ENCODE measurements at regions not wholly inside any gene's neighbourhood (a gene's known extent, or its start where the extent isn't known, plus 50 kb on each side); places are given as distances from the start of the nearest gene placed in this dataset.

GRCh38 chr3:40979962-40980361 lies 219.3 kb upstream of the CTNNB1 start:
- no peaks in the 10 kb centered on the region for H3K4me1 ChIP-seq (ENCODE audit: control insufficient read depth in 1 of 2, insufficient read depth in 2 of 2, low read length in 2 of 2)
- H3K79me2 ChIP-seq (ENCODE audit: insufficient read depth, low read length) = no peaks in the 10 kb centered on the region
- WGBS (ENCODE audit: insufficient coverage) = no CpG with 5 or more reads among the region's 3 CpGs
- no peak overlapping the region for H3K9ac ChIP-seq (ENCODE audit: insufficient read depth, low read length, poor library complexity, severe bottlenecking)
- no peak for TF ChIP-seq CTCF (IDR thresholded peaks at IDR 0.05)
- no peaks in the 10 kb centered on the region for H3K27me3 ChIP-seq (ENCODE audit: control insufficient read depth in 2 of 2, insufficient read depth in 2 of 2, low read length in 2 of 2)
- H3K36me3 ChIP-seq (replicated peaks in 1 of 2; ENCODE audit: control insufficient read depth in 1 of 2, insufficient read depth in 2 of 2, low read length in 2 of 2) = no peaks in the 10 kb centered on the region
- no peaks in the 10 kb centered on the region for H3K36me3 Mint-ChIP-seq
- H3K27ac Mint-ChIP-seq = peak overlapping the region in 2 of 7 donors; percentile 9 to 15
- DNase-seq = no peak
- no peak overlapping the region for H3K27ac ChIP-seq (ENCODE audit: low read depth in 1 of 2, low read length in 2 of 2)
- no peaks in the 10 kb centered on the region for H4K20me1 ChIP-seq (ENCODE audit: insufficient read depth, low read length)
- H3K27me3 Mint-ChIP-seq (ENCODE audit: low read depth in 3 of 3) = peaks cover 0 to 4% (median 3%) of the 10 kb centered on the region in 3 donors
- H3K4me3 Mint-ChIP-seq = no peak overlapping the region
- no peaks in the 10 kb centered on the region for H3K4me1 Mint-ChIP-seq
- H3K9me3 ChIP-seq (replicated peaks in 1 of 2; ENCODE audit: control insufficient read depth in 1 of 2, insufficient read depth in 1 of 2, low read length in 2 of 2) = no peaks in the 10 kb centered on the region
- no peak overlapping the region for H3K4me3 ChIP-seq (replicated peaks in 1 of 3; ENCODE audit: low read depth in 2 of 3, low read length in 3 of 3)
- H3K4me2 ChIP-seq (replicated peaks; ENCODE audit: extremely low read depth, low read length, poor library complexity, severe bottlenecking) = no peak overlapping the region
- H3K9me3 Mint-ChIP-seq = peaks cover 0 to 2% (median 0%) of the 10 kb centered on the region in 7 donors
- intact Hi-C loops (cut with micrococcal nuclease) = loop anchor here in 1 of 2 donors (10.0 kb wide), 1 partner anchor 225 kb away; no protein-coding TSS in a partner anchor
- H2AFZ ChIP-seq (ENCODE audit: insufficient read depth, low read depth, low read length, poor library complexity, severe bottlenecking) = no peak overlapping the region

- Histone ChIP-seq H3K27ac (ENCODE audit: low read depth in 1 of 2, low read length in 2 of 2) (no peak overlapping the region), H3K79me2 (ENCODE audit: insufficient read depth, low read length) (no peaks in the 10 kb centered on the region), H2AFZ (ENCODE audit: insufficient read depth, low read depth, low read length, poor library complexity, severe bottlenecking) (no peak overlapping the region), H3K27me3 (ENCODE audit: control insufficient read depth in 2 of 2, insufficient read depth in 2 of 2, low read length in 2 of 2) (no peaks in the 10 kb centered on the region), H3K4me1 (ENCODE audit: control insufficient read depth in 1 of 2, insufficient read depth in 2 of 2, low read length in 2 of 2) (no peaks in the 10 kb centered on the region), H3K4me3 (replicated peaks in 1 of 3; ENCODE audit: low read depth in 2 of 3, low read length in 3 of 3) (no peak overlapping the region), H3K4me2 (replicated peaks; ENCODE audit: extremely low read depth, low read length, poor library complexity, severe bottlenecking) (no peak overlapping the region), H4K20me1 (ENCODE audit: insufficient read depth, low read length) (no peaks in the 10 kb centered on the region), H3K9ac (ENCODE audit: insufficient read depth, low read length, poor library complexity, severe bottlenecking) (no peak overlapping the region), H3K9me3 (replicated peaks in 1 of 2; ENCODE audit: control insufficient read depth in 1 of 2, insufficient read depth in 1 of 2, low read length in 2 of 2) (no peaks in the 10 kb centered on the region), H3K36me3 (replicated peaks in 1 of 2; ENCODE audit: control insufficient read depth in 1 of 2, insufficient read depth in 2 of 2, low read length in 2 of 2) (no peaks in the 10 kb centered on the region)
- H3K27me3 Mint-ChIP-seq (ENCODE audit: low read depth in 3 of 3) = peaks cover 0 to 4% (median 3%) of the 10 kb centered on the region in 3 donors
- peak in 1 of 3 donors; percentile 31 for DNase-seq
- peaks cover 0 to 2% (median 0%) of the 10 kb centered on the region in 7 donors for H3K9me3 Mint-ChIP-seq
- peak overlapping the region in 1 of 7 donors; percentile 44 for H3K27ac Mint-ChIP-seq
- TF ChIP-seq CTCF (IDR thresholded peaks at IDR 0.05) = no peak
- no peaks in the 10 kb centered on the region for H3K4me1 Mint-ChIP-seq
- intact Hi-C loops (cut with micrococcal nuclease) = no loop called here
- no peak overlapping the region for H3K4me3 Mint-ChIP-seq
- no peaks in the 10 kb centered on the region for H3K36me3 Mint-ChIP-seq
- no CpG with 5 or more reads among the region's 4 CpGs for WGBS (ENCODE audit: insufficient coverage)
These were observed 218.8 kb upstream of the CTNNB1 start for GRCh38 chr3:40980467-40980866.

Data from CD14-positive monocyte (primary cell).